Loucy (cell line): ENCODE measurements at regions not wholly inside any gene's neighbourhood (a gene's known extent, or its start where the extent isn't known, plus 50 kb on each side); places are given as distances from the start of the nearest gene placed in this dataset.

Experiments used
- CTCF ChIP-seq: fragments of 200-600 bp; sonication (generic); conservative IDR thresholded peaks from 2 replicates; pipeline ENCODE4 v1.5.1; 2014; ENCODE audit warnings: mild to moderate bottlenecking, antibody characterized with exemption, low read length
- EZH2phosphoT487 ChIP-seq: fragments of 200-600 bp; IDR thresholded peaks from 2 replicates; pipeline ENCODE4 v1.6.1; 2018; ENCODE audit warnings: antibody characterized with exemption, mild to moderate bottlenecking, moderate library complexity, borderline replicate concordance

- TF ChIP-seq CTCF (no peak), EZH2phosphoT487 (no peak)
Observed at GRCh38 chr1:235023711-235024439, 104.8 kb downstream of the TOMM20 start.
